OCI-LY1 (cell line): ENCODE measurements at regions not wholly inside any gene's neighbourhood (a gene's known extent, or its start where the extent isn't known, plus 50 kb on each side); places are given as distances from the start of the nearest gene placed in this dataset.

ENCODE experiments used
- CTCF ChIP-seq: fragments of 200-600 bp; sonication (generic), shearing (Covaris generic); IDR thresholded peaks from 2 replicates; pipeline ENCODE4 v1.5.1; 2017; ENCODE audit warnings: mild to moderate bottlenecking, antibody characterized with exemption, low read length, moderate library complexity, mixed read lengths
- EZH2 ChIP-seq: fragments of 200-600 bp; sonication (generic), shearing (Covaris generic); IDR thresholded peaks from 2 replicates; pipeline ENCODE4 v1.8.0; 2017; ENCODE audit warnings: borderline replicate concordance, mixed run types, mild to moderate bottlenecking, antibody characterized with exemption, low read length, moderate library complexity, mixed read lengths

- TF ChIP-seq EZH2 = no peak
- TF ChIP-seq CTCF = no peak
These were observed 211.1 kb downstream of the GUCY2F start for GRCh38 chrX:109270580-109271484.
